Gastrocnemius medialis (tissue), 4 donors: ENCODE measurements at regions not wholly inside any gene's neighbourhood (a gene's known extent, or its start where the extent isn't known, plus 50 kb on each side); places are given as distances from the start of the nearest gene placed in this dataset.

Experiments
- ATAC-seq, 2 donors: fragments of 150-250 bp; one replicate each; pipeline ENCODE4 v1.9.1; 2016
- DNase-seq, 2 donors: peaks; one replicate each; pipeline ENCODE4 v3.0.0-alpha.2; 2019
- H3K27ac ChIP-seq, 4 donors: fragments of 200-600 bp; sonication (generic); 1 replicate in 1 of 4; 2 replicates in 3 of 4; pipeline ENCODE4 v1.5.1; 2016 to 2018; ENCODE audit warnings: mild to moderate bottlenecking in 2 of 4, moderate library complexity in 1 of 4
- H3K27me3 ChIP-seq, 3 donors: fragments of 200-600 bp; sonication (generic) in 2 of 3; 1 replicate in 1 of 3; 2 replicates in 2 of 3; pipeline versions ENCODE4 v1.5.1 to v1.6.0; 2016 to 2019; ENCODE audit warnings: mild to moderate bottlenecking in 1 of 3, moderate library complexity in 1 of 3
- H3K36me3 ChIP-seq, 2 donors: fragments of 200-600 bp; sonication (generic) in 1 of 2; one replicate each; pipeline ENCODE4 v1.5.1; 2017 to 2018
- H3K4me1 ChIP-seq, 2 donors: fragments of 200-600 bp; sonication (generic) in 1 of 2; one replicate each; pipeline ENCODE4 v1.5.1; 2016 to 2017; ENCODE audit warnings: mild to moderate bottlenecking in 2 of 2
- H3K4me3 ChIP-seq, 4 donors: fragments of 200-600 bp; sonication (generic) in 3 of 4; 1 replicate in 1 of 4; 2 replicates in 3 of 4; pipeline ENCODE4 v1.5.1; 2016 to 2019; ENCODE audit warnings: mild to moderate bottlenecking in 2 of 4
- H3K9me3 ChIP-seq, 3 donors: fragments of 200-600 bp; sonication (generic) in 2 of 3; 1 replicate in 1 of 3; 2 replicates in 2 of 3; pipeline ENCODE4 v1.5.1; 2016 to 2019
- POLR2A ChIP-seq, 2 donors: fragments of 450-650 bp; IDR thresholded peaks; one replicate each; pipeline ENCODE4 v1.6.1; 2017; ENCODE audit warnings: antibody characterized with exemption in 2 of 2, mild to moderate bottlenecking in 2 of 2, moderate library complexity in 2 of 2
- in situ Hi-C, 4 donors: fragments of 200-750 bp; cut with MboI; loops; one replicate each; pipeline versions ENCODE4 v1.15.0 to v1.8.0; 2017; ENCODE audit warnings: low sequenced_read_pairs in 4 of 4
- intact Hi-C: fragments of 100-400 bp; cut with DNase I; formaldehyde crosslinking; loops from one replicate; pipeline ENCODE4 v1.15.1; 2023; ENCODE audit warnings: low total_unique reads
- TF ChIP-seq, protein P1 (sequence below), 5 experiments: fragments of 450-650 bp in 3 of 5; fragments of 200-600 bp in 2 of 5; sonication (generic) in 2 of 5; IDR thresholded peaks in 4 of 5; conservative IDR thresholded peaks in 1 of 5; 1 replicate in 4 of 5; 2 replicates in 1 of 5; pipeline ENCODE4 v1.5.1; 2016 to 2019; ENCODE audit warnings: antibody characterized with exemption in 5 of 5, mild to moderate bottlenecking in 3 of 5, moderate library complexity in 3 of 5

- no peaks in the 10 kb centered on the region for H3K36me3 ChIP-seq
- H3K27ac ChIP-seq: no peak overlapping the region
- H3K27me3 ChIP-seq: peaks cover 9 to 21% (median 11%) of the 10 kb centered on the region in 3 donors
- no peak for TF ChIP-seq POLR2A (IDR thresholded peaks at IDR 0.05)
- TF ChIP-seq, protein P1, sequence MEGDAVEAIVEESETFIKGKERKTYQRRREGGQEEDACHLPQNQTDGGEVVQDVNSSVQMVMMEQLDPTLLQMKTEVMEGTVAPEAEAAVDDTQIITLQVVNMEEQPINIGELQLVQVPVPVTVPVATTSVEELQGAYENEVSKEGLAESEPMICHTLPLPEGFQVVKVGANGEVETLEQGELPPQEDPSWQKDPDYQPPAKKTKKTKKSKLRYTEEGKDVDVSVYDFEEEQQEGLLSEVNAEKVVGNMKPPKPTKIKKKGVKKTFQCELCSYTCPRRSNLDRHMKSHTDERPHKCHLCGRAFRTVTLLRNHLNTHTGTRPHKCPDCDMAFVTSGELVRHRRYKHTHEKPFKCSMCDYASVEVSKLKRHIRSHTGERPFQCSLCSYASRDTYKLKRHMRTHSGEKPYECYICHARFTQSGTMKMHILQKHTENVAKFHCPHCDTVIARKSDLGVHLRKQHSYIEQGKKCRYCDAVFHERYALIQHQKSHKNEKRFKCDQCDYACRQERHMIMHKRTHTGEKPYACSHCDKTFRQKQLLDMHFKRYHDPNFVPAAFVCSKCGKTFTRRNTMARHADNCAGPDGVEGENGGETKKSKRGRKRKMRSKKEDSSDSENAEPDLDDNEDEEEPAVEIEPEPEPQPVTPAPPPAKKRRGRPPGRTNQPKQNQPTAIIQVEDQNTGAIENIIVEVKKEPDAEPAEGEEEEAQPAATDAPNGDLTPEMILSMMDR (IDR thresholded peaks at IDR 0.05 in 4 of 5, conservative IDR thresholded peaks at IDR 0.05 in 1 of 5): no peak
- intact Hi-C loops: no loop called here
- H3K4me3 ChIP-seq: no peak overlapping the region
- in situ Hi-C loops: no loop called here
- no peak for DNase-seq
- no peaks in the 10 kb centered on the region for H3K4me1 ChIP-seq
- no peaks in the 10 kb centered on the region for H3K9me3 ChIP-seq
- no peak for ATAC-seq
Observed at GRCh38 chr16:86317813-86318650, 192.3 kb upstream of the FOXF1 start.

- no peak overlapping the region for H3K27ac ChIP-seq
- intact Hi-C loops (no loop called here), in situ Hi-C loops (no loop called here)
- no peak for ATAC-seq
- TF ChIP-seq, protein P1 (IDR thresholded peaks at IDR 0.05 in 4 of 5, conservative IDR thresholded peaks at IDR 0.05 in 1 of 5): no peak
- TF ChIP-seq POLR2A (IDR thresholded peaks at IDR 0.05): no peak
- H3K4me3 ChIP-seq: no peak overlapping the region
- H3K4me1 ChIP-seq: no peaks in the 10 kb centered on the region
- peaks cover 5 to 18% (median 11%) of the 10 kb centered on the region in 3 donors for H3K27me3 ChIP-seq
- no peaks in the 10 kb centered on the region for H3K36me3 ChIP-seq
- DNase-seq: no peak
- no peaks in the 10 kb centered on the region for H3K9me3 ChIP-seq
Observed at GRCh38 chr16:86319585-86320236, 190.6 kb upstream of the FOXF1 start.

DNA sequence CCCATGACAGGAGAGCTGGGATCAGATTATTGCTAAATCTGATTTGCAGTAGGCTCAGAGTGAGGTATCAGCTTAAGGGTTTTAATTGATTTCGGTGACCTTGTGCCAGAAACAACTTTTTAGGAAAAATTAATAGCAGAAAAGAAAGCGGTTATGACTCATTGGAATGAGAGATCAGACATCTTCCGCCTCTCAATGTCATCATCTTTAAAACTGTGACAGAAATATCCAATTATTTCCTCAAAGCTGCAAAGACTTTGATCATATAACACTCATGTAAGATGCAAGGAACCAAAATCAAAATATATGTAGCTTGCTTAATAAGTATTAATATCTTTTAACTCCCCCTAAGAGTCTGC lies 190.1 kb upstream of the FOXF1 start:
- H3K27ac ChIP-seq: no peak overlapping the region
- DNase-seq (no peak), ATAC-seq (no peak)
- in situ Hi-C loops: no loop called here
- H3K27me3 ChIP-seq: peaks cover 5 to 23% (median 16%) of the 10 kb centered on the region in 3 donors
- no peak overlapping the region for H3K4me3 ChIP-seq
- no peaks in the 10 kb centered on the region for H3K9me3 ChIP-seq
- no peak for TF ChIP-seq POLR2A (IDR thresholded peaks at IDR 0.05)
- TF ChIP-seq, protein P1 (IDR thresholded peaks at IDR 0.05 in 4 of 5, conservative IDR thresholded peaks at IDR 0.05 in 1 of 5): no peak
- no peaks in the 10 kb centered on the region for H3K4me1 ChIP-seq
- intact Hi-C loops: no loop called here
- no peaks in the 10 kb centered on the region for H3K36me3 ChIP-seq

- Histone ChIP-seq H3K4me3 (no peak overlapping the region), H3K9me3 (no peaks in the 10 kb centered on the region), H3K27ac (no peak overlapping the region), H3K27me3 (peaks cover 5 to 24% (median 16%) of the 10 kb centered on the region in 3 donors), H3K4me1 (no peaks in the 10 kb centered on the region), H3K36me3 (no peaks in the 10 kb centered on the region)
- in situ Hi-C loops (no loop called here), intact Hi-C loops (no loop called here)
- ATAC-seq (no peak), DNase-seq (no peak)
- TF ChIP-seq, protein P1 (IDR thresholded peaks at IDR 0.05 in 4 of 5, conservative IDR thresholded peaks at IDR 0.05 in 1 of 5): no peak
- no peak for TF ChIP-seq POLR2A (IDR thresholded peaks at IDR 0.05)
Observed at GRCh38 chr16:86321491-86321890, 188.8 kb upstream of the FOXF1 start.
